CD4-positive, alpha-beta T cell (primary cell): ENCODE measurements at regions not wholly inside any gene's neighbourhood (a gene's known extent, or its start where the extent isn't known, plus 50 kb on each side); places are given as distances from the start of the nearest gene placed in this dataset.

Experiments
- ATAC-seq: fragments of 200-7000 bp; cut with Tn5 transposase; one replicate; pipeline ENCODE4 v1.10.0; 2022; ENCODE audit warnings: mild to moderate bottlenecking; ENCODE audit not compliant: poor library complexity
- CTCF ChIA-PET: fragments of 350-600 bp; sonication (Branson Sonifier 250); formaldehyde crosslinking; loops from one replicate; lab custom pipeline; 2021; ENCODE audit warnings: antibody characterized with exemption, inconsistent platforms; lab: Charles Lee
- POLR2A ChIA-PET: fragments of 350-600 bp; sonication (Branson Sonifier 250); formaldehyde crosslinking; loops from one replicate; lab custom pipeline; 2021; ENCODE audit warnings: antibody characterized with exemption, inconsistent platforms; lab: Charles Lee
- DNase-seq, 14 experiments: peaks; one replicate each; pipeline ENCODE4 v3.0.0-alpha.2; 2013 to 2020; ENCODE audit warnings: mixed read lengths in 2 of 14
- H3K27ac ChIP-seq, 2 donors: one replicate each; pipeline versions ENCODE4 v1.5.1 to v1.7.0; 2013; ENCODE audit warnings: low read length in 2 of 2, low read depth in 1 of 2, mild to moderate bottlenecking in 1 of 2
- H3K27me3 ChIP-seq, 2 experiments: 1 replicate in 1 of 2; 2 replicates in 1 of 2; pipeline versions ENCODE4 v1.6.1 to v1.7.0; 2013; ENCODE audit warnings: low read length in 2 of 2, control low read depth in 1 of 2, mild to moderate bottlenecking in 1 of 2, moderate library complexity in 1 of 2; ENCODE audit not compliant: insufficient read depth in 2 of 2, control insufficient read depth in 1 of 2
- H3K36me3 ChIP-seq: one replicate; pipeline ENCODE4 v1.6.1; 2013; ENCODE audit warnings: low read length, control low read depth; ENCODE audit not compliant: insufficient read depth
- H3K4me1 ChIP-seq: one replicate; pipeline ENCODE4 v1.6.1; 2013; ENCODE audit warnings: low read length, control low read depth; ENCODE audit not compliant: insufficient read depth
- H3K4me3 ChIP-seq: one replicate; pipeline ENCODE4 v1.5.1; 2013; ENCODE audit warnings: mild to moderate bottlenecking, low read length, moderate library complexity
- H3K9me3 ChIP-seq, 2 experiments: 1 replicate in 1 of 2; 2 replicates in 1 of 2; pipeline versions ENCODE4 v1.6.1 to v1.7.0; 2013; ENCODE audit warnings: low read length in 2 of 2, mild to moderate bottlenecking in 2 of 2, control low read depth in 1 of 2, moderate library complexity in 1 of 2; ENCODE audit not compliant: control insufficient read depth in 1 of 2, insufficient read depth in 1 of 2
- H3K27ac Mint-ChIP-seq: one replicate; pipeline ENCODE4 v1.8.0; 2020; ENCODE audit warnings: mixed read lengths
- H3K27me3 Mint-ChIP-seq: one replicate; pipeline ENCODE4 v1.8.0; 2021; ENCODE audit warnings: mixed read lengths
- H3K36me3 Mint-ChIP-seq: one replicate; pipeline ENCODE4 v1.8.0; 2021; ENCODE audit warnings: low read depth, mixed read lengths
- H3K4me1 Mint-ChIP-seq: one replicate; pipeline ENCODE4 v1.8.0; 2021; ENCODE audit warnings: low read depth, mixed read lengths
- H3K4me3 Mint-ChIP-seq: one replicate; pipeline ENCODE4 v1.8.0; 2020; ENCODE audit warnings: mild to moderate bottlenecking, mixed read lengths
- H3K9me3 Mint-ChIP-seq: one replicate; pipeline ENCODE4 v1.8.0; 2020; ENCODE audit warnings: mixed read lengths
- CTCF ChIP-seq: fragments of 200-600 bp; IDR thresholded peaks from one replicate; pipeline ENCODE4 v1.8.0; 2022; ENCODE audit warnings: antibody characterized with exemption, mild to moderate bottlenecking
- intact Hi-C, 2 experiments: fragments of 100-400 bp; cut with DNase I in 1 of 2; cut with micrococcal nuclease in 1 of 2; formaldehyde crosslinking; loops; one replicate each; pipeline versions ENCODE4 v1.15.1 to v1.9.0; 2023 to 2025; cut with DNase I, micrococcal nuclease

- Mint-ChIP-seq H3K36me3 (no peaks in the 10 kb centered on the region), H3K4me1 (no peaks in the 10 kb centered on the region), H3K27me3 (no peaks in the 10 kb centered on the region), H3K27ac (no peak overlapping the region), H3K4me3 (no peak overlapping the region), H3K9me3 (no peaks in the 10 kb centered on the region)
- ATAC-seq (no peak), DNase-seq (no peak)
- ChIA-PET CTCF (no interaction called here), POLR2A (no interaction called here)
- Histone ChIP-seq H3K27ac (no peak overlapping the region), H3K4me1 (no peaks in the 10 kb centered on the region), H3K4me3 (no peak overlapping the region), H3K27me3 (no peaks in the 10 kb centered on the region), H3K9me3 (no peaks in the 10 kb centered on the region), H3K36me3 (no peaks in the 10 kb centered on the region)
- no peak for TF ChIP-seq CTCF
- intact Hi-C loops = no loop called here
These were observed 796.6 kb upstream of the ROBO1 start for GRCh38 chr3:80564391-80564790.

- Histone ChIP-seq H3K27ac (no peak overlapping the region), H3K27me3 (no peaks in the 10 kb centered on the region), H3K9me3 (peaks cover 4 to 5% of the 10 kb centered on the region in 2 experiments), H3K4me3 (no peak overlapping the region), H3K36me3 (no peaks in the 10 kb centered on the region), H3K4me1 (no peaks in the 10 kb centered on the region)
- Mint-ChIP-seq H3K36me3 (no peaks in the 10 kb centered on the region), H3K27me3 (no peaks in the 10 kb centered on the region), H3K4me3 (no peak overlapping the region), H3K9me3 (no peaks in the 10 kb centered on the region), H3K4me1 (no peaks in the 10 kb centered on the region), H3K27ac (no peak overlapping the region)
- CTCF ChIA-PET = no interaction called here
- TF ChIP-seq CTCF = no peak
- no peak for ATAC-seq
- intact Hi-C loops = no loop called here
- POLR2A ChIA-PET = no interaction called here
- DNase-seq = no peak
These were observed 791.9 kb upstream of the ROBO1 start for GRCh38 chr3:80559701-80560100.

- no peak for DNase-seq
- Histone ChIP-seq H3K36me3 (no peaks in the 10 kb centered on the region), H3K27ac (no peak overlapping the region), H3K9me3 (peaks cover 4 to 5% of the 10 kb centered on the region in 2 experiments), H3K4me3 (no peak overlapping the region), H3K4me1 (no peaks in the 10 kb centered on the region), H3K27me3 (no peaks in the 10 kb centered on the region)
- ChIA-PET CTCF (no interaction called here), POLR2A (no interaction called here)
- no peaks in the 10 kb centered on the region for H3K27me3 Mint-ChIP-seq
- no peak overlapping the region for H3K4me3 Mint-ChIP-seq
- no peaks in the 10 kb centered on the region for H3K36me3 Mint-ChIP-seq
- peaks cover 5% of the 10 kb centered on the region for H3K9me3 Mint-ChIP-seq
- no peak overlapping the region for H3K27ac Mint-ChIP-seq
- H3K4me1 Mint-ChIP-seq = no peaks in the 10 kb centered on the region
- TF ChIP-seq CTCF = no peak
- no peak for ATAC-seq
- intact Hi-C loops = no loop called here
These were observed 789.0 kb upstream of the ROBO1 start for GRCh38 chr3:80556763-80557162.
